Inflammatory macrophage treated with lipopolysaccharide for 4 hours (primary cell): ENCODE measurements at regions not wholly inside any gene's neighbourhood (a gene's known extent, or its start where the extent isn't known, plus 50 kb on each side); places are given as distances from the start of the nearest gene placed in this dataset.
"Not testable (repeated sequence)": the region's sequence is repeated elsewhere in the genome, so short reads cannot be mapped to it uniquely, and the experiment has no call there.

Experiments
- DNase-seq: peaks from one replicate; pipeline ENCODE4 v3.0.0-alpha.2; 2020

DNA sequence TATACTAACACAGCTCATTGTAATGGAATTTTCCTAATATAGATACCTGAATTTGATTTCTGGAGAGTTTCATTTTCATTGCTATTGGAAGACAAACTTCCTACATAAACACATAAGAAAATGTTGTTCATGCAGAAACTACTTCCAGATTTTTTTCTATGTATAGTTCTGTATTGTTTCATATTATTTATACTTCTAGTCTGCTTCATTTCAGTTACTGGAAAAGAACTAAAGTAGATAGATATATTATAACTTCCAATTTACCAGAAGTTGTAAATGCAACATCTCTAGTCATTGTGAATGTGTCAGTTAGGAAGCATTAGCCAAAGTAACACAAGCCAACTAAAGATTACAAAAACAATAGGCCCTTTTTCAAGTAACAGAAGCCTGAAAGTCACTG is 147.3 kb upstream of the ZNF385D start:
- DNase-seq, result no peak

DNA sequence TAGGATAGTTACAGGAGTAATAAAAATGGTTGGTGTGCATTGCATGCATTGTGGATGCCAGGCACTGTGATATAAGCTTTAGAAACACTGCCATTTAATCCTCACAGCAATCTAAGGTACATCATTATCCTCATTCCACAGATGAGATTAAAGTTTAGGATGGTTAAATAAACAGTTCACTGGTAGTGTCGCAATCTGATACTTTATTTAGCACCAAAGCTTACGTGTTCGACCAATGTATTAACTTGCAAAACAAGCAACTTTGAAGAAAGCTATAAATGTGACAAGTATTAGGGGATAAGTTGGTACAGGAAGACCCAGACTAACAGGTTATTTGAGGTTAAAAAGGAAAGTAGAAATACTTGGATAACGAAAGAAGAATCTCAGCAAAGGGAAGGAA is 150.5 kb upstream of the ZNF385D start:
- no peak for DNase-seq

DNA sequence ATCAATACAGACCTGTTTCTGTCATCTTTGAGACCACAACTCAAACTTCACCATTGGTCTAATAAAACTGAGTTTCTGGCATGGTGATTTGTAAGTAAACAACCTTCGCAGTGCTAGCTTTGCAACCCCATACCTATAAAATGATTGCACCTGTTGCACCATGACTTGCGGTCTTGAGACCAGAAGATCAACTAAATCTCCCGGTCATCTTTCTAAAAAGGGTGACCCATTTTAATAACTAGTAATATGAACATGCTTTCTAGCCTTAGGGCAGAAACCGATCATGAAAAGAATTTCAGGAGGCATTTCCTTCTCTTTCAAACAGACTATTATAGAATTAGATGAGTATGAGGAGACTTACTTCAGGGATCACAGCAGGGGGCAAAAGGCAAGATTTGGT is 151.9 kb upstream of the ZNF385D start:
- DNase-seq, result no peak

DNA sequence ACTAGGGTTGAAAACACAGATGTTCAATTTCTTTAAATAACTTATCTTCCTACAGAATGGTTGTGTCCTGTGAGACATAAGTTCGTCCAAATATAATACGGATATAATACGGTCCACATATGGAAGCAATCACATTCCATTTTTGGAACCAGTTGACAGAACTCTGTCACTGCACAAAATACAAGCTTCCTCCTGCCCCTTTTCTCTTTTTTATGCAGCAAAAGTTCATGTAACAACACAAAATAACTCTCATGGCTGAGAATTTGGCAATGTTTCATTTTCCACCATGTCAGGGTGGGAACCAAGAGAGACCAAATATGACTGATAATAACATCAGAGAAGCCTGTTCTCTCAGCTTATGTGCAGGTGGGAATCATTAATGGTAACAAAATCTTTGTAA is 158.1 kb upstream of the ZNF385D start:
- no peak for DNase-seq

DNA sequence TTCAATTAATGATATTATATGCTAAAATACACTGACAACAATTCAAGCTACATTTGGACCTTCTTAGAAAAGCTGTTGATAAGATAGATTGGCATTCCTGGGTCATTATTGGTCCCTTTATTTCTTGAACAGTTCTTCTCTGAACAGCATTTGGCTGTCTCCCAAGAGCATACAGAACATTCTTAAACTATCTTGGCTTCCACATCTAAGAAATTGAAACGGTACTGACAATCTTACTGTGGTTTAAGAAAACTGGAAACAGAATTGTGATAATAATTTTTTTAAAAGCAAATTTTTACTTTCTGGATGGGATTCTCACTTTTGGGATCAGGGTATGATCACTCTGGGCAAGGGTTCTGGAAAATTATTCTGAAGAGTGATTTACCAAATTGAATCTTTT is 161.7 kb upstream of the ZNF385D start:
- DNase-seq, result no peak

DNA sequence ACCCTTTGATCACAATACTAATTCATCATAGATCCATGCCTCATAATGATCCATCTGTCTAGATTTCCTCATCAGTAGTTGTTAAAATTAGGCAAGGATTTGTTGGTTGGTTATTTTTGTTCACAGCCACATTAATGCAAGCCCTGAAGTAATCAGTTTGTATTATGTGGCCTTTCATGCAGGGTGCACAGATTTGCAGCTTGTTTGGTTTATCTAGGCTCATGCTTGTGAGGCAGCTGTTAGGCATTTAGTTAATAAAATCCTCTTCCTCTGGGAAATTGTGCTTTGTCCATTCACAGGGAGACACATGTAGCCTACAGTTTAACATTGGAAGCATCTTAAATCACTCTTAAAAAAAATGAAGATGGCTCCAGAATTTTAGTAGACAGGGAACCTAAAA is 162.8 kb upstream of the ZNF385D start:
- DNase-seq, result no peak

DNA sequence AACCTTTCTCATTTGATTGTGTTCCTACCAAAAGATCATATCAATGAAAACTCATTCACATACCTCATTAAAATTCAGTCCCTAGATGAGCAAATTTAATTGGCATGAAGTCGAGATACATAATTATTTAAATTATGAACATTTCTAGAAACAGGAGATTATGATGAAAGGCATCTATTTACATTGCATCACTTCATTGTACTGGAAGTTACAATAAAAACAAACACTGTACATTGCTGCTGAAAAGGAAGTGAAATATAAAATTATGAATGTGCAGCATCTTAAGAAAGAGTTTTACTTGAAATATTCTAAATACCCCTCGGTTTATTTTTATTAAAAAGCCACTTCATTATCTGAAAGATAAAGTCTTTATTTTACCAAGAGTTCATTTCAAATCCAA is 163.4 kb upstream of the ZNF385D start:
- DNase-seq, result no peak

DNA sequence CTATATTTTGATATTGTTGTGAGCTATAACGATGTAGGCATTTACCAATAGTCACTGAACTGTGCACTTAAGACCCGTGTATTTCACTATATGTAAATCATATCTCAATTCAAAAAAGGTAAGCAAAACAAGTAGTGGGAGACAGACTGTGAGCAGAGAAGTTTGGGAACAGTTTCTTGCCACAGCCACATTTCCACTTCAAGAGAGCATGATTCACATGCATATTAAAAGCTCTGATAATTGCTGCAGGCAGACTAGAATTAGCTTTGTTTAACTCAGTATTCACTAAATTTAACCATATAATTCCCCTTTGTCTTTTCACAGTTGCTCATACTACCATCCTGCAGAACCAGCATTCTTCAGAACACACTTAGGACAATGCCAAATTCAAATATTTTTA is 168.4 kb upstream of the ZNF385D start:
- no peak for DNase-seq

DNA sequence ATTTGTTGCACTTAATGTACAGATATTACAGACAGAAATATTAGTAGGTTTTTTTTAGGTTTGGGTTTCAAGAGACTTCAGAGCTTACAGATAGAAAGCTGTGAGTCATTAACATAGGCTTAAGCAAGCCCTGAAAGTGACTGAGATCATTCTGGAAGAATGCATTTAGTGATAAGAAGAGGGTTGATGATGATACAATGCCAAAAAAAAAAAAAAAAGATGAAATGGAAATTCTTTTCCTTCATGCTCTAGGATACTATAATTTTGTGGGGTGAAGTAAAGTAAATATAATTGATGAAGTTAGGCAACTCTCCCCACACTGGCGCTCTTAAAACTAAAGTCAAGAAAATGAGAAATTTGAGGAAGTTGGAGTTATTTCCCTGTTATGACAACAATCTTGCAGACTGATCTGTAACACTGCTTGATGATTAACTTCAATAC is 169.4 kb upstream of the ZNF385D start:
- DNase-seq, result no peak

DNA sequence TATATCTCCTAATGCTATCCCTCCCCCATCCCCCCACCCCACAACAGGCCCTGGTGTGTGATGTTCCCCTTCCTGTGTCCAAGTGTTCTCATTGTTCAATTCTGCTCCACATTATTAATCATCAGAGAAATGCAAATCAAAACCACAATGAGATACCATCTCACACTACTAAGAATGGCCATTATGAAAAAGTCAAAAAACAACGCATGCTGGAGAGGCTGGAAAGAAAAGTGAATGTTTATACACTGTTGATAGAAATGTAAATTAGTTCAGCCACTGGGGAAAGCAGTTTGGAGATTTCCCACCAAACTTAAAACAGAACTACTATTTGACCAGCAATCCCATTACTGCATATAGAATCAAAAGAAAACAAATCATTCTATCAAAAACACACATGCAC is 172.1 kb upstream of the ZNF385D start:
- DNase-seq, result not testable (repeated sequence)

DNA sequence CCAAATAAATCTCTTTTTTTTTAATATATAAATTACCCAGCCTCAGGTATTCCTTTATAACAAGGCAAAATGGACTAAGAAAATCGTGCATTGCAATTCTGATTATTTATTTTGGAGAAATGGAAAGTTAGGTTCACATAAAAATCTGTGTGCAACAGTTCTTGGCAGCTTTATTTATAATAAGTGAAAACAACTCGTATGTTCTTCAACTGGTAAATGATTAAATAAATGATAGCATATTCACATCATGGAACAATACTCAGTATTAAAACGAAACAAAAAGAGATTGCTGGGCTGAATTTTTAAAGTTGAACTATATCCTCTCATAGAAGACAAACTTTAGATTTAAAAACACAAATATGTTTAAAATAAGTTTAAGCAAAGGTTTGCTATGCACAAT is 176.3 kb upstream of the ZNF385D start:
- no peak for DNase-seq

DNA sequence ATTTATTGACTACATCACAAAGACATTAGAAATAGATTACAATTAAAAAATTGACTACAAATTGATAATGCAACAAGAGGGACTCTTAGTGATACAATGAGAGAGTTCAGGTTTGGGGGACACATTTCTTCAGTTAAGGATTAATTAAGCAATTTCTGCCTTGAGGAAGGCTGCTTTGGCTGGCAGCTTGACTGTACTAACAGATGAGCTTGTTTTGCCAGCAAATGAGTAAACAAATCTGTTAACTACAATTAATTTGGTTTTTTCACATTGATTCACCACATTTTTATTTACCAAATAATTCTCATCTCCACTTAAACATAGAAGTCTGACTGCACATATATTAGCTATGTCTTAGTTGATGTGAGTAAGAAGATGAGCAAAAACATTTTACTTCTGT is 183.6 kb upstream of the ZNF385D start:
- DNase-seq, result no peak

DNA sequence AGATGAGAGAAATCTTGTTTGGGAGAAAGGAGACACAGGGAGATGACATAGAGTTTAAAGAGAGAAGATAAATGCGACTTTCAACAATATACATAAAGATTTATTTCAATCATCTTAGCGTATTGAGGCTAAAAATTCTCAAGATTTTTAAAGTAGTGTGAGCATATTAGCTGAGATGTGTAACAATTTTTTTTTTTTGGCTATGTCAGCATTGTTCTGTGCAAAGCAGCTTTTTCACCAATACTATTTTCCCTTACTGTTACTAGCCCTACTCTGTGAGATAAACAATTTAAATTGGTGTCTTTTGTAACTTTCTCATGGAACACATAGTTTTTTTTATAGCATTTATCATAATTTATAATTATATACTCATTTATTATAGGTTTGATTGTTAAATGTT is 185.2 kb upstream of the ZNF385D start:
- no peak for DNase-seq

DNA sequence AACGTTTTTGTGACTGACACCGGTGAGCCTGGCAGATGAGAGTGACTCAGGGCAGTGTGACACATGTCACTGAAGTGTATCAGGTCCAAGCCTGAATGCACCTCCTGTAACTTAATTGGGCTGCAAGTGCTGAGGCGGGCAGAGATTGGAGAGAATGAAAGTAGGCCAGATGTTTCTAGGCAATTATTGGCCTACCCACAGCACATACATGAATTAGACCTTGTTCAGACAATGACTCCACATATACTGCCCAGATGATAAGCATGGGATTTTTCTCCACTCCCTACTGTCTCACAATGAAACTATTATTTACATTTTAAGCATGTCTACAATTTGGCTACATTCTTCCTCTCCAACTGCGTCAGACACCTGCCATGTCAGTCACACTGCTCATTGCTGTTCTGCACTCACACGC is 187.3 kb upstream of the ZNF385D start:
- no peak for DNase-seq

DNA sequence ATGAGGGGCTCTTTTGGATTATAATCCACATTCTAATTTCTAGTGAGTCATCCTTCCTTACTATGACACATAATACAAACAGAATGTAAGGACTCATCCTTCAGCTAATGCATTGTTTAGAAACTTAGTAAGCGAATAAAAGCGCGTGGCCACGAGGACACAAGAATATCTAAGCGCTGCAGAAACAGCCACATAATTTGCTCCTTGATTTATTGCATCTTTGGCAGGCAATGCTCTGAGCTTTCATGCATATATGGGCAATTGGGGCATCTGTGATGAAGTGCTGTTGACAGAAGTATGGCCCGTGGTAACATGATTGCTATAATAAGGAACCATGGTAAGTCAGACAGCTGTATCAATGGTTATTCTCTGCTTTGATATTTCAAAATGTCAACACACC is 191.3 kb upstream of the ZNF385D start:
- no peak for DNase-seq

DNA sequence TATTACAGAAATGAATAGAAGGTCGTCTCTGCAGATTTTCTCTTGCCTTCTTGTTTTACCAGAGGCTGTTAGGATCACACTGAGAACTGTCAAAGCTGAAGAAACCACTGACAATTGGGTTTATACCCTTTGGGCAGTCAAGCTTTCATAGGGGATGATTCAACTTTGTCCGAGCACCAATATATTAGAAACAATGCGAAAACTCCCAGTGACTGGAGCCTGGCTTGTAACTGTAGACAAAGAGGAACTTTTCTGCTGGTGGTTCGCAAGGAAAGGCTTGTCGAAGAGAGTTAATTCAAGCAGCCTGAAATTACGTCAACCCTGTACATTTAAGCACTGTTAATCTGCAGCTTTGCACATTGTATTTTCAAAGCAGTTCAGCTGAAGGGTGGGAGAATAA is 193.2 kb upstream of the ZNF385D start:
- no peak for DNase-seq

DNA sequence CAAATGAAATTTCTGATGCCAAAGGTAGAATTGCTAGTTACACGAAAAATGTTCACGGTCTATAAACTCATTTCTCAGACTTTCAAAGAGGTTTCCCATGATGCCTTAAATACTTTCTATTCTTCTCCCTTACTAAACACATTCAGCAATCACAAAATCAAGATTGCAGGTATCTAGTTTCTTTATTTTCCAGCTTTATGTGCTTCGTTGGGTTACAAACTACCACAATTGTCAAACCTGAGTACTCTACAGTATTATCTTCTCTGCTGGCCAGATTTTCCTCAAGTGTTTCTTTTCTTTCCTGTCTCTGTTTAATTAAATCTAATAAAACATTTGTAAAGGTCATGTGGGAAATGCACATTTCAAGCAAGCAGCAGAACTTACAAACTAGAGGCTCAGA is 201.8 kb upstream of the ZNF385D start:
- no peak for DNase-seq

DNA sequence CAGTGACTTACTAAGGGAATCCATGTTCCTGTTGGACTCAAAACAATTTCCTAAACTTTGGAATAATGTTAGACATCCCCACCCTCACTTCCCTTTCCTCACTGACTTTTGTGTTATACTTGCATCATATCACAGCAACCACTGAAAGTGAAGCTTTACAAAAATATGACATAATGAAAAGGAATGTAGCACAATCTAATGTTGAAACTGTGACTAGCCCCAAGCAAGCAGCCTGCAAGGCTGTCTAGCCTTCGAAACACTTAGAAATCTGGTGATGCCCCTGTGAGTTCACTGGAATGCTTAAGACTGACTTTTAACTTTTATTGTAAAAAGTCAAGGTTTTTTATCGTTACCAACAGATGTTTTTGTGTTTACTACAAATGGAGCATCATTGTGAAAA is 203.7 kb upstream of the ZNF385D start:
- DNase-seq, result no peak

DNA sequence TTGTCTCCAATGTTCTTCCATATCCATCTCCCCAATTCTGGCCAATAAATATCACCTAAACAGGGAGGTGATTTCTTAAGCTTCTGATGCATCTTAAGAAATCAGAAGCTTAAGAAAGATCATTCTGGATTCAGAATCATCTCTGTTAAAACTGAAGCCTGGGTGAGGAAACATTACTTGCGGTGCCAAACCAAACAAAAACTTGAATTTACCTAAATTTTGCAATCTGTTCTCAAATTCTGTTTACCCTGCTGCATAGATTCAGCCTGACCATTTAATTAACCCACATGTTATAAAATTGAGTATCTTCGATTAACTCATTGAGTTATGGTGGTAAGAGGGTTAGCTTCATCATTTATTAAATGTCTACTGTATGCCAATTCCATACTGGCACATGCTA is 204.4 kb upstream of the ZNF385D start:
- no peak for DNase-seq

DNA sequence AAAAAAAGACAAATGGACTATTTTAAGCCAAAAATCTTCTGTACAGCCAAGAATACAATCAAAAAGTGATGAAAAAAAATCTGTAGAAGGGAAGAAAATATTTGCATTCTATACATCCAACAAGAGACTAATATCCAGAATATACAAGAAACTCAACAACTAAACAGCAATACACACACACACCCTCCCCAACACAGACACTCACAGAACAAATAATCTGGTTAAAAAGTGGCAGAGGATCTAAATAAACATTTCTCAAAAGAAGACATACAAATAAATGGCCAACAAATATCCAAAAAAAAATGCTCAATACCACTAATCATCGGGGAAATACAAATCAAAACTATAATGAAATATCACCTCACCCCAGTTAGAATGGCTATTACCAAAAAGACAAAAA is 209.0 kb upstream of the ZNF385D start:
- DNase-seq, result no peak

DNA sequence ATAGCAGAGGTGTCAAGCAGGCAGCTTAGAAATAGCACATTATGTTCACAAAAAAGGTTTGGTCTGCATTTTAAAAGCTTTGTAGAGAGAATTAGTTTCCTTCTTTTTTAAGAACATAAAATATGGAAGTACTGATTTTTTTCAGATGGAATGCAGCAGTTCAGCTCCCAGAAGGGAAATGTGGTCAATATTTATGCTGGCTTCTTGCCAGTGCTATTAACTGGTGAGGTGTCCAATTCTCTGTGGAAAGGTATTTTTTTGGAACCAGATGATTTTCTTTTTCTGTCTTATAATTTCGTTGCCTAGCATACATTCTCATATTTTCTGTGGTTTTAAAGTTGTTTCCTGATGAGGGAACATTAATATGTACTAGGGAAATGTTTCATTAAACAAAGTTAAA is 211.4 kb upstream of the ZNF385D start:
- DNase-seq, result no peak

DNA sequence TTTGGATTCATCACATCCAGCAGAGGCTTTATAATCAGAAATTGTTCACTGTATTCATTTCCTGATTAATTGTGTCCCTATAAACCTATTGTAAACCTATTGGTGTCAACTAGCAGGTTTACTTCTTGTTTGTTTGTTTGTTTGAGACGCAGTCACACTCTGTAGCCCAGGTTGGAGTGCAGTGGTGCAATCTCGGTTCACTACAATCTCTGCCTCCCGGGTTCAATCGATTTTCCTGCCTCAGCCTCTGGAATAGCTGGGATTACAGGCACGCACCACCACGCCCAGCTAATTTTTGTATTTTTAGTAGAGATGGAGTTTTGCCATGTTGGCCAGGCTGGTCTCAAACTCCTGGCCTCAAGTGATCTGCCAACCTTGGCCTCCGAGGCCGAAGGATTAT is 215.4 kb upstream of the ZNF385D start:
- not testable (repeated sequence) for DNase-seq

DNA sequence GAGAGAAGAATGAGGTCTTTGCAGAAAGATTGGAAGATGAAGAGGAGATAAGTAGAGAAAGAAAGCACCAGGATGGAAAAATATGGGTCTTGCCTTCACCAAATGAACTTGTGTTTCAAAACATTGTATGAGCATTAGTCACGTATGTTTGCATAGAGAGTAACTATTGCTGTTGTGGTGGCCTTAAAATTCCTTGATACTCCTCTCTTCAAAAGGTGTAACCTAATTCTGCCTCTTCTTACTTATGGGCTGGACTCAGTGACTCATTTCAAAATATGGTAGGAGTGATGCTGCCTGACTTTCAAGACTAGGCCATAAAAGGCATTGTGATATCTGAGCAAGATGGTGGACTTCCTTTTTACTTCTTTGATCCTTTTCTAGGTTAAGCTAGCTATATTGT is 228.7 kb upstream of the ZNF385D start:
- no peak for DNase-seq

DNA sequence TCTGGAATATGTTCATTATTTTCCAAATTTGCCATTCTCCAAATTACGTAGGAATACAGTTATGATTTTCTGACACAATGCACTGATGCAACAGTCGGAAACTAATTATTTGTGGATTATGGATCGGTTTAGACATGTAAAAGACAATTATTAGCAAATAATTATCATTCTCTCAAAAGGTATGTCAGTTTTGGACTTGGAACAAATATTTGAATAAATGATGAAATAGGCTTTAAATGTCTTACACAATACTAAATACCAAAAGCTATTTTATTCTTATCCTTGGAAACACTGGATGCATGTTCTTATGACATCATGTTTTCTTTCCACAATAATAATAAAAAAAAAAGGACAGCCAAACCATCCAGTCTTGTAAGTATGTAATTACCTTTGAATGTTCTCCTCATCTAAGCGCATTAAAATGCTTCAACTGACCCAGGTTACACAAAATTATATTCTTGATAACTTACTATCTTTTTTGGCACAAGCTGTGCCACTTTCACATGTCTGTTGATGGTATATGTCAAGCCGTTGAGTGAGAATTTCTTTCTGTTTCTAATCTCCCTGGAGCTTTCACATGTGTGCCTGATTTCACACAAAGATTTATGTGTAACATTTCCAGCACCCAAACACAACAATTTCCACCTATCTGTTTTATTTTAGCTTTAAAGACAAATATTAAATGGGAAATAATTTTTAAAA is 238.5 kb upstream of the ZNF385D start:
- no peak for DNase-seq

DNA sequence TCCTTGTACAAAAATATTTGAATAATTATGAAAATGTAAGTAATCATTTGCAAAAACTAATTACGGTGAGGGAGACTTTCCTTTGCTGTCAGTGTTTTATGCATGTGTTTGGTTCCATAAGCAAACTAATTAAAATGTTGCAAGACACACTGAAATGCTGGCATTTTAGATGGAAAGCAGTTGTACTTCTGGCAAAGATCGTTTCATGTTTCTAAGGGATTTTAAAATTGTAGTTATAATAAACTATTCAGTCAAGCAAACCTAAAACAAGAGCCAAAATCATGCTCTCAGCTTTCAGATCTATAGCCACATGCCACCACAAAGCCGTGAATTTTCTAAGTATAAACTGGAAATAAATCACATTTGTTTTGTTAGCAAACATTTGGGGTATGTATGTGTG is 240.1 kb upstream of the ZNF385D start:
- DNase-seq, result no peak
